ENCODE measurements at regions not wholly inside any gene's neighbourhood (a gene's known extent, or its start where the extent isn't known, plus 50 kb on each side); places are given as distances from the start of the nearest gene placed in this dataset.
A peak's percentile ranks its signal among the peaks of the same experiment; 100 is the strongest.

DNA sequence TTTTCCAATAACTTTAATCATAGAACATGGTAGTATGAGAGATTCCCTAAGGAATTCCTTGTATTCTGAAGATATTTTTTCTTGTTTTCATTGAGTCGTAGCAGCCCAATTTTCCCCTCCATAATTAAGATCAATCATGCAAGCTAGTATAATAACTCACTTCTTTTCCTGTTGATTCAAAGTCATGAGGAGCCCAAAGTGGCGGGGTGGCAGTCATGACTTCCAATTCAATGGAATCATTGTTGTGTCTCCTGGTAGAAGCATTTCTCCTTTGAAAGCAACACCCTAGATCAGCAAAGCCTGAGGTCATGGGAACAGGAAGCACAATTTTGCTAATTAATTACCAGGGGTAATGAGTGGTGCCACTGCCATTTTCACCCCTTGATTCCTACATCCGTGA is 77.6 kb upstream of the MAGI2 start:
- H3K4me1 ChIP-seq (ENCODE audit: insufficient read depth, low read length): no peaks in the 10 kb centered on the region
- H3K27ac Mint-ChIP-seq: no peak overlapping the region
- peak in 1 of 5 donors; percentile 19 for DNase-seq
- POLR2A ChIA-PET (ENCODE audit: partially characterized antibody): no interaction called here
- no peaks in the 10 kb centered on the region for H3K36me3 ChIP-seq (ENCODE audit: insufficient read depth, low read length)
- intact Hi-C loops (cut with micrococcal nuclease): no loop called here
- H3K9me3 Mint-ChIP-seq: peaks cover 4 to 24% (median 5%) of the 10 kb centered on the region in 8 donors
- H3K4me3 Mint-ChIP-seq: no peak overlapping the region
- CTCF ChIA-PET (ENCODE audit: partially characterized antibody): no interaction called here
- H3K27me3 Mint-ChIP-seq: no peaks in the 10 kb centered on the region
- no peak overlapping the region for H3K4me3 ChIP-seq (ENCODE audit: low read length in 2 of 2)
- no peak overlapping the region for H3K27ac ChIP-seq (ENCODE audit: low read depth, low read length)
- no peaks in the 10 kb centered on the region for H3K9me3 ChIP-seq (ENCODE audit: control insufficient read depth in 1 of 2, low read length in 2 of 2)
- no peaks in the 10 kb centered on the region for H3K36me3 Mint-ChIP-seq
- H3K4me1 Mint-ChIP-seq: no peaks in the 10 kb centered on the region
- H3K27me3 ChIP-seq (ENCODE audit: insufficient read depth, low read length): no peaks in the 10 kb centered on the region

DNA sequence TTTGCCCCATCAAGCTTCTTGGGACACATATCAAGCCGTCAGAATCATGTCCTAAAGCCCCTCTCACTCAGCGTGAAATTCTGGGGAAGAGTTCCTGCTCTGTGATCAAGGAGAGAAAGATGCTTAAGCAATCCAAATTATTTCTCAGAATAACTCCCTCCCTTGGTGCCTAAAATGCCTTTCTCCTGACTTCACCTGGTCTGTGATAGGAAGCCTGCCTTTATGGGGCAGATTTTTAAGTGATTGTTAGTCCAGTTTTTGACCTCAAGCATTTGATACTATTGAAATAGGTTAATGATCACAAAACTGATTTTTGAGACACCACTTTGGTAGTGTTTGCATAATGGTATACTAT is 76.4 kb upstream of the MAGI2 start:
- Mint-ChIP-seq H3K9me3 (peaks cover 4 to 24% (median 6%) of the 10 kb centered on the region in 8 donors), H3K27me3 (no peaks in the 10 kb centered on the region), H3K4me1 (no peaks in the 10 kb centered on the region), H3K36me3 (no peaks in the 10 kb centered on the region), H3K4me3 (no peak overlapping the region), H3K27ac (no peak overlapping the region)
- Histone ChIP-seq H3K27ac (ENCODE audit: low read depth, low read length) (no peak overlapping the region), H3K4me1 (ENCODE audit: insufficient read depth, low read length) (no peaks in the 10 kb centered on the region), H3K4me3 (ENCODE audit: low read length in 2 of 2) (no peak overlapping the region), H3K9me3 (ENCODE audit: control insufficient read depth in 1 of 2, low read length in 2 of 2) (no peaks in the 10 kb centered on the region), H3K36me3 (ENCODE audit: insufficient read depth, low read length) (no peaks in the 10 kb centered on the region), H3K27me3 (ENCODE audit: insufficient read depth, low read length) (no peaks in the 10 kb centered on the region)
- POLR2A ChIA-PET (ENCODE audit: partially characterized antibody): no interaction called here
- no peak for DNase-seq
- intact Hi-C loops (cut with micrococcal nuclease): no loop called here
- CTCF ChIA-PET (ENCODE audit: partially characterized antibody): no interaction called here

DNA sequence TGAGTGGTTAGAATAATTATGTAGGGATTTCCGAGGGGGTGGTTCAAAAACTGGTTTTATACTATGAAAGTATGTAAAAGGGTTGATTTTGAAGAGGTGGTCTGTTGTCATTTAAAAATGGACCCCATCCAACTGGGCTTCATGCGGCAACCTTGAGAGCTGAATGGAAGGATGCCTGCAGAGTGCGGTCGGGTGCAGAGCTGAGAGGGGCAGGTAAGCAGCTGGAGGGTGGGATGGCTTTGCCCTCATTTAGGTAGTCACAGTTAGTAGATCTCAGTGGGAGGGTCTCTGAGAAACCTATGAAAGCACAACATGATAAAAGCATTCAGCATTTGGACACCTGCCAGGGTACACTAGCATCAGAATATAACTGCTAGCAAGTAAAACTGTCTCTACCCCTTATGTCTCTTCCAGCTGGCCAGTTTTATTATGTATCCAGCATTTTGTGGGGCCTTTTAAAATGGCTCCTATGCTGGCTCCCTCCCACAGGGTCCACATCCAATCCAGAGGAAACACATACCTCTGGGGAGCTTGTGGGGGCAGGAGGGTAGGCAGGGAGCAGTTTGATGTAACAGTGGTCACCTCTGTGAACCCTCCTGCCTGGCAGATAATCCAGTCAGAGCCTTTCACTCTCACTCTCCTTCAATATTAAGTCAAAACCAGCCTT is 75.9 kb upstream of the MAGI2 start:
- CTCF ChIA-PET (ENCODE audit: partially characterized antibody): no interaction called here
- no peak overlapping the region for H3K4me3 Mint-ChIP-seq
- no peak for DNase-seq

DNA sequence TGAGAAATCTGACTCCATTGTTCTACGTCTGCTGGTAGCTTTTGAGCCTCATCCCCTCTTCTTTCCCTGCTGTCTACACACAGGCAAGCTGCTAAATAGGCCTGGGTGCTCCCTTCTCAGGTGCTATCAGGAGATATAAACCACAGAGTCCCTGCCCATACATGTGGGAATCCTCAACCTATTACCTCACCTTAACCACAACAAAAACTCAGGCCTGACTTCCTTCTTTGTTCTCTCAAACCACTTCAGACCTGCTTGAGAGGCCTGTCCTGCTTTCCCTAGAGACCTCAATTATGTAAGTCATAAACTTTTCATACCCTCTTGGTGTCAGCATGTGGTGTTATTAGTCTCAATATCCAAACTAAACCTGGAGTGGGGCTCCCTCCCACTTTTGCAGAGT is 75.0 kb upstream of the MAGI2 start:
- Mint-ChIP-seq H3K4me1 (no peaks in the 10 kb centered on the region), H3K36me3 (no peaks in the 10 kb centered on the region), H3K27me3 (no peaks in the 10 kb centered on the region), H3K27ac (no peak overlapping the region), H3K9me3 (peaks cover 3 to 12% (median 5%) of the 10 kb centered on the region in 8 donors), H3K4me3 (no peak overlapping the region)
- no peak overlapping the region for H3K4me3 ChIP-seq (ENCODE audit: low read length in 2 of 2)
- H3K27ac ChIP-seq (ENCODE audit: low read depth, low read length): no peak overlapping the region
- H3K27me3 ChIP-seq (ENCODE audit: insufficient read depth, low read length): no peaks in the 10 kb centered on the region
- ChIA-PET CTCF (ENCODE audit: partially characterized antibody) (no interaction called here), POLR2A (ENCODE audit: partially characterized antibody) (no interaction called here)
- no peaks in the 10 kb centered on the region for H3K36me3 ChIP-seq (ENCODE audit: insufficient read depth, low read length)
- intact Hi-C loops (cut with micrococcal nuclease): no loop called here
- DNase-seq: no peak
- no peaks in the 10 kb centered on the region for H3K4me1 ChIP-seq (ENCODE audit: insufficient read depth, low read length)
- no peaks in the 10 kb centered on the region for H3K9me3 ChIP-seq (ENCODE audit: control insufficient read depth in 1 of 2, low read length in 2 of 2)

More for the DNA sequence above, 75.9 kb upstream of the MAGI2 start:
- H3K4me1 Mint-ChIP-seq: no peaks in the 10 kb centered on the region
- peaks cover 3 to 21% (median 5%) of the 10 kb centered on the region in 8 donors for H3K9me3 Mint-ChIP-seq
- Histone ChIP-seq H3K4me3 (ENCODE audit: low read length in 2 of 2) (no peak overlapping the region), H3K36me3 (ENCODE audit: insufficient read depth, low read length) (no peaks in the 10 kb centered on the region), H3K9me3 (ENCODE audit: control insufficient read depth in 1 of 2, low read length in 2 of 2) (no peaks in the 10 kb centered on the region), H3K27ac (ENCODE audit: low read depth, low read length) (no peak overlapping the region), H3K27me3 (ENCODE audit: insufficient read depth, low read length) (no peaks in the 10 kb centered on the region), H3K4me1 (ENCODE audit: insufficient read depth, low read length) (no peaks in the 10 kb centered on the region)
- intact Hi-C loops (cut with micrococcal nuclease): no loop called here
- no peaks in the 10 kb centered on the region for H3K36me3 Mint-ChIP-seq
- POLR2A ChIA-PET (ENCODE audit: partially characterized antibody): no interaction called here
- no peak overlapping the region for H3K27ac Mint-ChIP-seq
- H3K27me3 Mint-ChIP-seq: no peaks in the 10 kb centered on the region

DNA sequence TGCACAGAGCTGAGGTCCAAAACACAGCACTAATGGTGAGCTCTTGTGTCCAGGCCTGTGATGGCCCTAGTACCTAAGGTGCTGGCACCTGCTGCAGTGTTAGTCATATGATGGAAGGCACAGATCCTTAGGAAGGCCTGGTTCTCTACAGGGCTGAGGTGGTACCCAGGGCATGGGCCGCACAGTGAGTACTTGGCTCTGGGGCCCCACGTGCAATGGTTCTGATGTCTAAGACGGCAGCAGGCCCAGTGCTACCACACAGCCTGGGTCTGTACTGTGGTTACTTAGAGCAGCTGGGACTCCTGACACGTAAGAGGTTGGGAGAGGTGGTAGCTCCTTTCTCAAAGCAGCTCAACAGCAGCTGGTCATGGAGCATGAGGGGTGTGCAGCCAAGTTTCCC is 70.6 kb upstream of the MAGI2 start:
- H3K4me1 ChIP-seq (ENCODE audit: insufficient read depth, low read length): no peaks in the 10 kb centered on the region

DNA sequence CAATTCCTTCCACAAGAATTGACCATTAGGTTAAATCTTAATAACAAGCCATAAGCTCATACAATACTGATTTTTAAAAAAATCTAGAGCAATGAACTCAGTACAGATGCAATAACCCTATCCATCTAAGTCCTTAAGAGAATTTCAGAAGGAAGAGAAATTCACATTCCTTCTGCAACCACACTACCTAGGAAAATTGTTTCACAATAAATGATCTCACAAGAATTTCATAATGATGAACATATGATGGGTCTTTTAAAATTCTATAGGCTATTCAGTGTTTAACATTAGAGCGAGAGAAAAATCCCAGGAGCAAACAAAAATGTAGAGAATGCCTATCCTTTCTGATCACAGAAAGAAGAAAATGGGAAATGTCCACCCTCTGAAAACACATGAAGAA is 70.0 kb upstream of the MAGI2 start:
- no peaks in the 10 kb centered on the region for H3K4me1 Mint-ChIP-seq
- no peaks in the 10 kb centered on the region for H3K27me3 Mint-ChIP-seq
- Histone ChIP-seq H3K9me3 (ENCODE audit: control insufficient read depth in 1 of 2, low read length in 2 of 2) (no peaks in the 10 kb centered on the region), H3K4me1 (ENCODE audit: insufficient read depth, low read length) (no peaks in the 10 kb centered on the region), H3K36me3 (ENCODE audit: insufficient read depth, low read length) (no peaks in the 10 kb centered on the region), H3K27me3 (ENCODE audit: insufficient read depth, low read length) (no peaks in the 10 kb centered on the region), H3K27ac (ENCODE audit: low read depth, low read length) (no peak overlapping the region), H3K4me3 (ENCODE audit: low read length in 2 of 2) (no peak overlapping the region)
- intact Hi-C loops (cut with micrococcal nuclease): no loop called here
- DNase-seq: no peak
- no peaks in the 10 kb centered on the region for H3K36me3 Mint-ChIP-seq
- ChIA-PET POLR2A (ENCODE audit: partially characterized antibody) (no interaction called here), CTCF (ENCODE audit: partially characterized antibody) (no interaction called here)
- H3K9me3 Mint-ChIP-seq: peaks cover 0 to 6% (median 2%) of the 10 kb centered on the region in 8 donors
- no peak overlapping the region for H3K4me3 Mint-ChIP-seq
- no peak overlapping the region for H3K27ac Mint-ChIP-seq

More for the DNA sequence above, 70.6 kb upstream of the MAGI2 start:
- Histone ChIP-seq H3K27me3 (ENCODE audit: insufficient read depth, low read length) (no peaks in the 10 kb centered on the region), H3K36me3 (ENCODE audit: insufficient read depth, low read length) (no peaks in the 10 kb centered on the region), H3K9me3 (ENCODE audit: control insufficient read depth in 1 of 2, low read length in 2 of 2) (no peaks in the 10 kb centered on the region), H3K27ac (ENCODE audit: low read depth, low read length) (no peak overlapping the region), H3K4me3 (ENCODE audit: low read length in 2 of 2) (no peak overlapping the region)
- POLR2A ChIA-PET (ENCODE audit: partially characterized antibody): no interaction called here
- CTCF ChIA-PET (ENCODE audit: partially characterized antibody): no interaction called here
- intact Hi-C loops (cut with micrococcal nuclease): loop anchor here (1.0 kb wide), 1 partner anchor 40 kb away; no protein-coding TSS in a partner anchor
- Mint-ChIP-seq H3K4me1 (no peaks in the 10 kb centered on the region), H3K27ac (no peak overlapping the region), H3K4me3 (no peak overlapping the region), H3K9me3 (peaks cover 2 to 6% (median 4%) of the 10 kb centered on the region in 8 donors), H3K36me3 (no peaks in the 10 kb centered on the region), H3K27me3 (no peaks in the 10 kb centered on the region)
- no peak for DNase-seq

DNA sequence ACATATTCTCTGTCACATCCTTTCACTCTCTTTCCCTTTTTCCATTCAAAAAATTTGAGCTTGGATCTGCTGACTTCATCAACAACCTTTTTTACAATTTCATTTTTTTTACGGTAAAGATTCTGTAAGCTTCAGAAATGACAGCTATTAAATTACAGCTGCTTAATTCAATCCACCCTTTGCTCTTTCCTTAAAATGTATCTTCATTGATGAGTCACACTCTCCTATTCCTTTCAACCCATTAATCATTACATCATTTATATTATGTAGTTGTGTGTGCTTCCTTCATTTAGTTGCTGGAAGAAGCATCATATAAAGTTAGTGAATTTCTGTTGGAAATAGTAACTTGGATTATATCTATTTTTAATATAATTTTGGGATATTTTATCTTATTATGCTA is 67.1 kb upstream of the MAGI2 start:
- no peaks in the 10 kb centered on the region for H3K27me3 Mint-ChIP-seq
- no peak overlapping the region for H3K27ac Mint-ChIP-seq
- H3K4me3 ChIP-seq (ENCODE audit: low read length in 2 of 2): no peak overlapping the region
- ChIA-PET POLR2A (ENCODE audit: partially characterized antibody) (no interaction called here), CTCF (ENCODE audit: partially characterized antibody) (no interaction called here)
- no peaks in the 10 kb centered on the region for H3K4me1 ChIP-seq (ENCODE audit: insufficient read depth, low read length)
- intact Hi-C loops (cut with micrococcal nuclease): no loop called here
- no peaks in the 10 kb centered on the region for H3K27me3 ChIP-seq (ENCODE audit: insufficient read depth, low read length)
- H3K4me1 Mint-ChIP-seq: no peaks in the 10 kb centered on the region
- peaks cover 0 to 6% (median 3%) of the 10 kb centered on the region in 8 donors for H3K9me3 Mint-ChIP-seq
- no peak overlapping the region for H3K27ac ChIP-seq (ENCODE audit: low read depth, low read length)
- DNase-seq: no peak
- no peaks in the 10 kb centered on the region for H3K9me3 ChIP-seq (ENCODE audit: control insufficient read depth in 1 of 2, low read length in 2 of 2)
- no peaks in the 10 kb centered on the region for H3K36me3 ChIP-seq (ENCODE audit: insufficient read depth, low read length)
- H3K4me3 Mint-ChIP-seq: no peak overlapping the region
- no peaks in the 10 kb centered on the region for H3K36me3 Mint-ChIP-seq

DNA sequence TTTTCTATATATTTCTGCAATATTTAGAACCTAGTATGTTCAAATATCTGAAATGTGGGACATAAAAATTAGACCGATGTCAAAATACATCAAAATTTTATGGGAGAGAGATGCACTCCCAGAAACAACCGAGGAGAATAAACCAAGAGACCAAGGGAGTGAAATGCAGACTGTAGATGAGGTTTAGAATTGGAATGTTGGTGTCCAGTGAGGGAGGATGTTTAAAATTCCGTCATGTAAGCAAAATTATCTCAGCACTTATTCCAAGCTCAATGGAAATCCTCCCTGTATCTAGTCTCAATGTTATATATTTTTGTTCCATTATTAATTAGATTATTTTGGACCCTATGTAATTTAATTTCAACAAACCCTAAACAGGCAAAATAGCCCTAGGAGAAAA is 61.9 kb upstream of the MAGI2 start:
- intact Hi-C loops (cut with micrococcal nuclease): no loop called here
- Histone ChIP-seq H3K9me3 (ENCODE audit: control insufficient read depth in 1 of 2, low read length in 2 of 2) (no peaks in the 10 kb centered on the region), H3K4me1 (ENCODE audit: insufficient read depth, low read length) (no peaks in the 10 kb centered on the region), H3K27me3 (ENCODE audit: insufficient read depth, low read length) (no peaks in the 10 kb centered on the region), H3K36me3 (ENCODE audit: insufficient read depth, low read length) (no peaks in the 10 kb centered on the region), H3K4me3 (ENCODE audit: low read length in 2 of 2) (no peak overlapping the region), H3K27ac (ENCODE audit: low read depth, low read length) (no peak overlapping the region)
- ChIA-PET POLR2A (ENCODE audit: partially characterized antibody) (no interaction called here), CTCF (ENCODE audit: partially characterized antibody) (no interaction called here)
- Mint-ChIP-seq H3K4me3 (no peak overlapping the region), H3K27ac (no peak overlapping the region), H3K36me3 (no peaks in the 10 kb centered on the region), H3K4me1 (no peaks in the 10 kb centered on the region), H3K27me3 (no peaks in the 10 kb centered on the region), H3K9me3 (peaks cover 5 to 11% (median 7%) of the 10 kb centered on the region in 8 donors)
- no peak for DNase-seq

All from CD4-positive, alpha-beta memory T cell (primary cell).